ENCODE measurements at regions not wholly inside any gene's neighbourhood (a gene's known extent, or its start where the extent isn't known, plus 50 kb on each side); places are given as distances from the start of the nearest gene placed in this dataset.

DNA sequence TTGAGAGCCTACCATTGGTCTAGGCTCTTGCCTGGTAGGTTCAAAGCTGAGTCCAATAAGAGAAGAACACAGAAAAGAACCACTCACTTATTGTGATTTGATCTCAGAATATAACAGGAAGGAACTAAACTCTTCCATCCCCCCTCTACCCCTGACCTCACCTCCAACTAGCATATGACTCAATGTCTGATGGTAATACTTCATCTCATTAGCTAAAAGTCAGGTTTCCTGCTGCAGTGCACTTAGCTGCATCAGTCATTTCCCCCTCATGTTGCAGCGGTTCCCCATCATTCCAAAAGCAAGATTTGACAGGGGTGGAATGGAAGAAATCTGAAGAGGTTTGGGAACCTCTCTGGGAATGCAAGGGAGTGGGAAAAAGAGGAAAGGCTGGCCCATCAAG lies 289.5 kb downstream of the SMARCA1 start:
- H3K27me3 ChIP-seq (ENCODE audit: insufficient read depth, low read depth, low read length): no peaks in the 10 kb centered on the region
- H3K9ac ChIP-seq (ENCODE audit: low read length): no peak overlapping the region
- no peaks in the 10 kb centered on the region for H3K36me3 ChIP-seq (ENCODE audit: insufficient read depth, low read length)
- no peak for TF ChIP-seq TAF1 (IDR thresholded peaks at IDR 0.05; ENCODE audit: low read depth)
- TF ChIP-seq POLR2AphosphoS5 (IDR thresholded peaks at IDR 0.05): no peak
- no peaks in the 10 kb centered on the region for H3K9me2 ChIP-seq (ENCODE audit: insufficient read depth, low read length)
- H3K27ac ChIP-seq (ENCODE audit: low read length): no peak overlapping the region
- no peak overlapping the region for H3K4me2 ChIP-seq (ENCODE audit: low read length)
- no peak overlapping the region for H3K4me3 ChIP-seq (ENCODE audit: low read length)
- no peaks in the 10 kb centered on the region for H4K20me1 ChIP-seq (ENCODE audit: insufficient read depth)
- no peak overlapping the region for H2AFZ ChIP-seq (ENCODE audit: low read depth, low read length)
- no peaks in the 10 kb centered on the region for H3F3A ChIP-seq (ENCODE audit: insufficient read depth, low read length, poor library complexity, severe bottlenecking)
- H3K9me3 ChIP-seq (ENCODE audit: low read length): no peaks in the 10 kb centered on the region
- H3K79me2 ChIP-seq (replicated peaks; ENCODE audit: insufficient read depth, low read length): no peaks in the 10 kb centered on the region

DNA sequence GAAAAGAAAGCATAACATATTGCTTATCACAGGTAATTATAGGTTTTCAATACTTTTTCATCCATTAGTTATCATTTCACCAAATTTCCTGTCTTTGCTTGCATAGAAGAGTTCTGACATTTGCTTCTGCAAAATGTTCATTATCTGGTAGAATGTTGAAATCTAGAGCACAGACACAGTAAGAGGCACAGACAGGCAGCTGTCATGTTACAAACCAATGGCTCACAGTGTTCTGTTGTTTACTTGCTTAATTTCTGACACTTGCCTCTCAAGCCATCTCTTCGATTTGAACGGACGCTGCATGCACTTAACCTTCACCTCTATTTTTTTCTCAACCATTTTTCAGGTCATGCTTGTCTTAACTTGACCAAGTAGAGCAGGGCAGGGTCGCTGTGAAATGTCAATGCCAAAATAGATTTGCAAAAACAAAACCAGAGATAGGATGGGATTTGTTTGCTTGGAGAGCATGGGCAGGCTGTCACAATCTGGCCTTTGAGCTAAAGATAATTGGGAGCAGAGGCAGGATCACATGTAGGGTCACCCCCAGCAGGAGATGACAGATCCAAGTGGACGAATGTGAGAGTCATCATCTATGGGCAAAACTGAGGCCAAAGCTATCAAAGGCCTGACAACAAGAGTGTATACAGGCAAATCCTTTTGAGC lies 292.3 kb downstream of the SMARCA1 start:
- TF ChIP-seq, protein P1, sequence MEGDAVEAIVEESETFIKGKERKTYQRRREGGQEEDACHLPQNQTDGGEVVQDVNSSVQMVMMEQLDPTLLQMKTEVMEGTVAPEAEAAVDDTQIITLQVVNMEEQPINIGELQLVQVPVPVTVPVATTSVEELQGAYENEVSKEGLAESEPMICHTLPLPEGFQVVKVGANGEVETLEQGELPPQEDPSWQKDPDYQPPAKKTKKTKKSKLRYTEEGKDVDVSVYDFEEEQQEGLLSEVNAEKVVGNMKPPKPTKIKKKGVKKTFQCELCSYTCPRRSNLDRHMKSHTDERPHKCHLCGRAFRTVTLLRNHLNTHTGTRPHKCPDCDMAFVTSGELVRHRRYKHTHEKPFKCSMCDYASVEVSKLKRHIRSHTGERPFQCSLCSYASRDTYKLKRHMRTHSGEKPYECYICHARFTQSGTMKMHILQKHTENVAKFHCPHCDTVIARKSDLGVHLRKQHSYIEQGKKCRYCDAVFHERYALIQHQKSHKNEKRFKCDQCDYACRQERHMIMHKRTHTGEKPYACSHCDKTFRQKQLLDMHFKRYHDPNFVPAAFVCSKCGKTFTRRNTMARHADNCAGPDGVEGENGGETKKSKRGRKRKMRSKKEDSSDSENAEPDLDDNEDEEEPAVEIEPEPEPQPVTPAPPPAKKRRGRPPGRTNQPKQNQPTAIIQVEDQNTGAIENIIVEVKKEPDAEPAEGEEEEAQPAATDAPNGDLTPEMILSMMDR (IDR thresholded peaks at IDR 0.05; ENCODE audit: poor library complexity, severe bottlenecking): no peak
- TF ChIP-seq RAD21 (conservative IDR thresholded peaks at IDR 0.05) (no peak), EZH2 (IDR thresholded peaks at IDR 0.05; ENCODE audit: borderline replicate concordance, insufficient read depth, low read length, poor library complexity, severe bottlenecking) (no peak), SMC3 (conservative IDR thresholded peaks at IDR 0.05; ENCODE audit: poor library complexity) (no peak), POLR2AphosphoS5 (IDR thresholded peaks at IDR 0.05) (no peak), EP300 (conservative IDR thresholded peaks at IDR 0.05; ENCODE audit: poor library complexity, severe bottlenecking) (no peak), TAF1 (IDR thresholded peaks at IDR 0.05; ENCODE audit: low read depth) (no peak), MXI1 (conservative IDR thresholded peaks at IDR 0.05; ENCODE audit: poor library complexity, severe bottlenecking) (no peak)
- TF ChIP-seq, protein P2, sequence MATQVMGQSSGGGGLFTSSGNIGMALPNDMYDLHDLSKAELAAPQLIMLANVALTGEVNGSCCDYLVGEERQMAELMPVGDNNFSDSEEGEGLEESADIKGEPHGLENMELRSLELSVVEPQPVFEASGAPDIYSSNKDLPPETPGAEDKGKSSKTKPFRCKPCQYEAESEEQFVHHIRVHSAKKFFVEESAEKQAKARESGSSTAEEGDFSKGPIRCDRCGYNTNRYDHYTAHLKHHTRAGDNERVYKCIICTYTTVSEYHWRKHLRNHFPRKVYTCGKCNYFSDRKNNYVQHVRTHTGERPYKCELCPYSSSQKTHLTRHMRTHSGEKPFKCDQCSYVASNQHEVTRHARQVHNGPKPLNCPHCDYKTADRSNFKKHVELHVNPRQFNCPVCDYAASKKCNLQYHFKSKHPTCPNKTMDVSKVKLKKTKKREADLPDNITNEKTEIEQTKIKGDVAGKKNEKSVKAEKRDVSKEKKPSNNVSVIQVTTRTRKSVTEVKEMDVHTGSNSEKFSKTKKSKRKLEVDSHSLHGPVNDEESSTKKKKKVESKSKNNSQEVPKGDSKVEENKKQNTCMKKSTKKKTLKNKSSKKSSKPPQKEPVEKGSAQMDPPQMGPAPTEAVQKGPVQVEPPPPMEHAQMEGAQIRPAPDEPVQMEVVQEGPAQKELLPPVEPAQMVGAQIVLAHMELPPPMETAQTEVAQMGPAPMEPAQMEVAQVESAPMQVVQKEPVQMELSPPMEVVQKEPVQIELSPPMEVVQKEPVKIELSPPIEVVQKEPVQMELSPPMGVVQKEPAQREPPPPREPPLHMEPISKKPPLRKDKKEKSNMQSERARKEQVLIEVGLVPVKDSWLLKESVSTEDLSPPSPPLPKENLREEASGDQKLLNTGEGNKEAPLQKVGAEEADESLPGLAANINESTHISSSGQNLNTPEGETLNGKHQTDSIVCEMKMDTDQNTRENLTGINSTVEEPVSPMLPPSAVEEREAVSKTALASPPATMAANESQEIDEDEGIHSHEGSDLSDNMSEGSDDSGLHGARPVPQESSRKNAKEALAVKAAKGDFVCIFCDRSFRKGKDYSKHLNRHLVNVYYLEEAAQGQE (IDR thresholded peaks at IDR 0.05; ENCODE audit: borderline replicate concordance): no peak
- Histone ChIP-seq H2AFZ (ENCODE audit: low read depth, low read length) (no peak overlapping the region), H4K20me1 (ENCODE audit: insufficient read depth) (no peaks in the 10 kb centered on the region), H3K27me3 (ENCODE audit: insufficient read depth, low read depth, low read length) (no peaks in the 10 kb centered on the region), H3K9me3 (ENCODE audit: low read length) (no peaks in the 10 kb centered on the region), H3K9me2 (ENCODE audit: insufficient read depth, low read length) (no peaks in the 10 kb centered on the region), H3K4me3 (ENCODE audit: low read length) (no peak overlapping the region), H3K4me2 (ENCODE audit: low read length) (no peak overlapping the region), H3K36me3 (ENCODE audit: insufficient read depth, low read length) (no peaks in the 10 kb centered on the region), H3K27ac (ENCODE audit: low read length) (no peak overlapping the region), H3K9ac (ENCODE audit: low read length) (no peak overlapping the region), H3K79me2 (replicated peaks; ENCODE audit: insufficient read depth, low read length) (no peaks in the 10 kb centered on the region), H3F3A (ENCODE audit: insufficient read depth, low read length, poor library complexity, severe bottlenecking) (no peaks in the 10 kb centered on the region)
